OCI-LY1 (cell line): ENCODE measurements at regions not wholly inside any gene's neighbourhood (a gene's known extent, or its start where the extent isn't known, plus 50 kb on each side); places are given as distances from the start of the nearest gene placed in this dataset.

Experiments
- H2AFZ ChIP-seq: fragments of 200-600 bp; sonication (generic), shearing (Covaris generic); 2 replicates; pipeline ENCODE4 v1.6.0; 2014; ENCODE audit warnings: antibody characterized with exemption, mild to moderate bottlenecking, low read length
- H3F3A ChIP-seq: fragments of 200-600 bp; sonication (generic), shearing (Covaris generic); 2 replicates; pipeline ENCODE4 v1.6.0; 2014; ENCODE audit warnings: mild to moderate bottlenecking, antibody characterized with exemption, low read length, moderate library complexity; ENCODE audit not compliant: insufficient read depth
- H3K27ac ChIP-seq: fragments of 200-600 bp; sonication (generic); 2 replicates; pipeline ENCODE4 v1.5.1; 2014; ENCODE audit warnings: low read length, mixed run types, mild to moderate bottlenecking, low read depth; ENCODE audit not compliant: poor library complexity, severe bottlenecking
- H3K27me3 ChIP-seq: fragments of 200-600 bp; sonication (generic); 2 replicates; pipeline ENCODE4 v1.6.0; 2014; ENCODE audit warnings: antibody characterized with exemption, mild to moderate bottlenecking, low read length, moderate library complexity; ENCODE audit not compliant: insufficient read depth
- H3K36me3 ChIP-seq: fragments of 200-600 bp; sonication (generic); 2 replicates; pipeline ENCODE4 v1.6.1; 2014; ENCODE audit warnings: mild to moderate bottlenecking, antibody characterized with exemption, low read length, moderate library complexity, mixed read lengths; ENCODE audit not compliant: insufficient read depth
- H3K4me1 ChIP-seq: fragments of 200-600 bp; sonication (generic); 2 replicates; pipeline ENCODE4 v1.5.1; 2014; ENCODE audit warnings: mild to moderate bottlenecking, low read length, moderate library complexity; ENCODE audit not compliant: insufficient read depth, severe bottlenecking
- H3K4me2 ChIP-seq: fragments of 200-600 bp; sonication (generic), shearing (Covaris generic); 2 replicates; pipeline ENCODE4 v1.6.1; 2014; ENCODE audit warnings: low read length
- H3K4me3 ChIP-seq: fragments of 200-600 bp; sonication (generic); 2 replicates; pipeline ENCODE4 v1.5.1; 2014; ENCODE audit warnings: low read length, low read depth, mild to moderate bottlenecking, mixed read lengths; ENCODE audit not compliant: poor library complexity, severe bottlenecking
- H3K79me2 ChIP-seq: fragments of 200-600 bp; shearing (Covaris generic); 2 replicates; pipeline ENCODE4 v1.6.1; 2016; ENCODE audit warnings: mixed run types, low read length, mixed read lengths; ENCODE audit not compliant: insufficient read depth
- H3K9ac ChIP-seq: fragments of 200-600 bp; sonication (generic), shearing (Covaris generic); 2 replicates; pipeline ENCODE4 v1.6.1; 2014; ENCODE audit warnings: mild to moderate bottlenecking, low read length, mixed read lengths
- H3K9me2 ChIP-seq: fragments of 200-600 bp; sonication (generic), shearing (Covaris generic); 2 replicates; pipeline ENCODE4 v1.6.1; 2014; ENCODE audit warnings: low read depth, mild to moderate bottlenecking, low read length, mixed read lengths
- H3K9me3 ChIP-seq: fragments of 200-600 bp; shearing (Covaris generic); 2 replicates; pipeline ENCODE4 v1.6.1; 2014; ENCODE audit warnings: low read length, mixed read lengths
- H4K20me1 ChIP-seq: fragments of 200-600 bp; sonication (generic), shearing (Covaris generic); 2 replicates; pipeline ENCODE4 v1.6.0; 2016; ENCODE audit warnings: mild to moderate bottlenecking, low read length; ENCODE audit not compliant: insufficient read depth
- EZH2 ChIP-seq: fragments of 200-600 bp; sonication (generic), shearing (Covaris generic); IDR thresholded peaks from 2 replicates; pipeline ENCODE4 v1.8.0; 2017; ENCODE audit warnings: borderline replicate concordance, mixed run types, mild to moderate bottlenecking, antibody characterized with exemption, low read length, moderate library complexity, mixed read lengths
- TF ChIP-seq, protein P1 (sequence below): fragments of 200-600 bp; sonication (generic), shearing (Covaris generic); IDR thresholded peaks from 2 replicates; pipeline ENCODE4 v1.5.1; 2017; ENCODE audit warnings: mild to moderate bottlenecking, antibody characterized with exemption, low read length, moderate library complexity, mixed read lengths

DNA sequence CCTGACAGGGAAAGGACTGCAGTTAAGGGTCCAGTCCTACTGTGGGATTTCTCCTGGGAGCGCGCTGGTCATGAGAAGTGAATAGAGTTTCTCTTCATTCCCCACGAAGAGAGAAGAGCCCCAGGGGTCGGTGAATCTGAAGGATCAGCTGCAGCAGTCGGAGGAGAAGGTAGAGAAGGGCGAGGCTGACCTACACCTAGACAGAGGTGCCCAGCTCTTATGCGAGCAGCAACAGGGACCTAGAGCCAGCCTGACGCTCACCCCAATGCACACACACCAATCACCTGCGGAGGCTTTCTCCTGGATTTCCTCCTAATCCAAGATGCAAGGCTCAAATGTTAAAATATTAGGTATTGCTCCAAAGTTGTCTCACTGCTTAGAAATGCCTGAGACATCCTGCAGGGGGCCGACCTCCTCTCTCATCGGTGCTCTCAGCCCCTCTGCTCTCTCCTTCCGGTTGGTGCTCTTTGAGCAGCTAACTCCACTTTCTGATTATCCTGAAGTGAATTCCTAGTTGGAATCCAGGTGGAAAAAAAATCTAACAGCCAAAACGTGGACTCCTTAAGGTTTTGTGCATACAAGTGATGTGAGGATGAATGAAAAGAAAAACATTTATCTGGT lies 176.4 kb downstream of the AHR start:
- Histone ChIP-seq H3K9me2 (no peaks in the 10 kb centered on the region), H3K4me2 (peak overlapping the region; percentile 65), H3K79me2 (no peaks in the 10 kb centered on the region), H3K9me3 (no peaks in the 10 kb centered on the region), H3K4me3 (peak overlapping the region; percentile 52), H3K36me3 (no peaks in the 10 kb centered on the region), H3K9ac (peak overlapping the region; percentile 27; the same call in 1 of the 2 replicates), H4K20me1 (no peaks in the 10 kb centered on the region), H3K4me1 (peaks cover 6% of the 10 kb centered on the region), H2AFZ (peak overlapping the region; percentile 60), H3F3A (no peaks in the 10 kb centered on the region), H3K27ac (no peak overlapping the region), H3K27me3 (no peaks in the 10 kb centered on the region)
- TF ChIP-seq EZH2 = no peak
- TF ChIP-seq, protein P1, sequence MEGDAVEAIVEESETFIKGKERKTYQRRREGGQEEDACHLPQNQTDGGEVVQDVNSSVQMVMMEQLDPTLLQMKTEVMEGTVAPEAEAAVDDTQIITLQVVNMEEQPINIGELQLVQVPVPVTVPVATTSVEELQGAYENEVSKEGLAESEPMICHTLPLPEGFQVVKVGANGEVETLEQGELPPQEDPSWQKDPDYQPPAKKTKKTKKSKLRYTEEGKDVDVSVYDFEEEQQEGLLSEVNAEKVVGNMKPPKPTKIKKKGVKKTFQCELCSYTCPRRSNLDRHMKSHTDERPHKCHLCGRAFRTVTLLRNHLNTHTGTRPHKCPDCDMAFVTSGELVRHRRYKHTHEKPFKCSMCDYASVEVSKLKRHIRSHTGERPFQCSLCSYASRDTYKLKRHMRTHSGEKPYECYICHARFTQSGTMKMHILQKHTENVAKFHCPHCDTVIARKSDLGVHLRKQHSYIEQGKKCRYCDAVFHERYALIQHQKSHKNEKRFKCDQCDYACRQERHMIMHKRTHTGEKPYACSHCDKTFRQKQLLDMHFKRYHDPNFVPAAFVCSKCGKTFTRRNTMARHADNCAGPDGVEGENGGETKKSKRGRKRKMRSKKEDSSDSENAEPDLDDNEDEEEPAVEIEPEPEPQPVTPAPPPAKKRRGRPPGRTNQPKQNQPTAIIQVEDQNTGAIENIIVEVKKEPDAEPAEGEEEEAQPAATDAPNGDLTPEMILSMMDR = peak; percentile 68

DNA sequence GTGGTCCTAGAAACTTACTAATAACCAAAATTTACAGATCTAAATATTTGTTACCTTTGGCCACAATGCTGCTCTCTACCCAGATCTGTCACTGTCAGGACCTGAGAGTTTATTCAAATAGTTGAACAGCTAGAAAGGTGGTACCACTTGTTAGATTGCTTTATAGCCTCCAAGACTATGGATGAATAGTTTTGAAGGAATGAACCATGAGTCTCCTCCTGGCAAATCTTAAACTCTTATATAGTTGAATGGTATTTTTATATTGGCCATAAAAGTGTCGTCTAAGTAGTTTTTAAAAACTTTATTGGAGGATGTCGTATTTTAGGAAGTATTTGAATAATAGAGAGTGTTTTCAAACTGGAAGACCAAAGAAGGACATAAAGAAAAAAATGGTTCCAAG lies 178.7 kb downstream of the AHR start:
- no peak overlapping the region for H3K27ac ChIP-seq
- H3K4me2 ChIP-seq = no peak overlapping the region
- no peak overlapping the region for H2AFZ ChIP-seq
- no peaks in the 10 kb centered on the region for H3K27me3 ChIP-seq
- no peaks in the 10 kb centered on the region for H3K9me2 ChIP-seq
- TF ChIP-seq EZH2 = no peak
- TF ChIP-seq, protein P1 = no peak
- H3F3A ChIP-seq = no peaks in the 10 kb centered on the region
- no peaks in the 10 kb centered on the region for H4K20me1 ChIP-seq
- no peak overlapping the region for H3K4me3 ChIP-seq
- H3K36me3 ChIP-seq = no peaks in the 10 kb centered on the region
- H3K79me2 ChIP-seq = no peaks in the 10 kb centered on the region
- no peaks in the 10 kb centered on the region for H3K9me3 ChIP-seq
- peaks cover 6% of the 10 kb centered on the region for H3K4me1 ChIP-seq
- H3K9ac ChIP-seq = no peak overlapping the region

DNA sequence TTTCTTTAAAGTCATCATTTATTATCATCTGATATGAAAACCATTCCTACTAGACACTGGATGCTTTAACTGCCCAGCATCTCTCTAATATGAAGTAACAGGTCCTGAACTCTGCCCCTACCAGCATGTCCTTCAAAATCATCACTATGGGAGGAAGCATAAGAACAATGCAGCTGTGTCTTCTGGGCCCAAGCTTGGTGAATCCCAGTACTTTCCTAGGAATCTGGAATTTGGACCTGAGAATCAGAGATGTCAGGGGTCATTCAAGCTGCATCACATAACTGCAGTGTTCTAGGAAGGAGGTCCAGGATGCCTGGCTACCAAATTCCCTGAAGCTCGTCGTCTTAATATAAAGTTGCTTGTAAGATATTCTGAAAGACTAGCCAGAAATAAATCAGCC lies 182.7 kb downstream of the AHR start:
- no peaks in the 10 kb centered on the region for H3K4me1 ChIP-seq
- H3K9me2 ChIP-seq = no peaks in the 10 kb centered on the region
- H3K79me2 ChIP-seq = no peaks in the 10 kb centered on the region
- no peak overlapping the region for H3K9ac ChIP-seq
- H3K27me3 ChIP-seq = no peaks in the 10 kb centered on the region
- H3K9me3 ChIP-seq = no peaks in the 10 kb centered on the region
- H2AFZ ChIP-seq = no peak overlapping the region
- H3K4me2 ChIP-seq = no peak overlapping the region
- no peak overlapping the region for H3K4me3 ChIP-seq
- H3F3A ChIP-seq = no peaks in the 10 kb centered on the region
- H3K36me3 ChIP-seq = no peaks in the 10 kb centered on the region
- no peak overlapping the region for H3K27ac ChIP-seq
- TF ChIP-seq, protein P1 = no peak
- TF ChIP-seq EZH2 = no peak
- no peaks in the 10 kb centered on the region for H4K20me1 ChIP-seq
